HFFc6 (cell line): ENCODE measurements at regions not wholly inside any gene's neighbourhood (a gene's known extent, or its start where the extent isn't known, plus 50 kb on each side); places are given as distances from the start of the nearest gene placed in this dataset.

Source experiments
- DNase-seq: peaks from one replicate; pipeline ENCODE4 v3.0.0-alpha.2; 2018
- H3K27ac Mint-ChIP-seq: 2 replicates; pipeline ENCODE4 v1.8.0; 2020; ENCODE audit warnings: mild to moderate bottlenecking, mixed read lengths
- H3K27me3 Mint-ChIP-seq: 2 replicates; pipeline ENCODE4 v1.8.0; 2021; ENCODE audit warnings: mild to moderate bottlenecking, moderate library complexity, mixed read lengths; ENCODE audit not compliant: insufficient read depth
- H3K36me3 Mint-ChIP-seq: 2 replicates; pipeline ENCODE4 v1.8.0; 2021; ENCODE audit warnings: low read depth, mixed read lengths
- H3K4me1 Mint-ChIP-seq: 2 replicates; pipeline ENCODE4 v1.8.0; 2020; ENCODE audit warnings: low read depth, mixed read lengths
- H3K4me3 Mint-ChIP-seq: 2 replicates; pipeline ENCODE4 v1.8.0; 2020; ENCODE audit warnings: mild to moderate bottlenecking, moderate library complexity, mixed read lengths
- H3K9me3 Mint-ChIP-seq: 2 replicates; pipeline ENCODE4 v1.8.0; 2020; ENCODE audit warnings: mild to moderate bottlenecking, mixed read lengths
- TF ChIP-seq, protein P1 (sequence below): fragments of 200-600 bp; sonication (generic); IDR thresholded peaks from 2 replicates; pipeline ENCODE4 v1.5.0; 2021; ENCODE audit warnings: antibody characterized with exemption, mild to moderate bottlenecking

- no peaks in the 10 kb centered on the region for H3K4me1 Mint-ChIP-seq
- peaks cover 3% of the 10 kb centered on the region; the same call in 1 of the 2 replicates for H3K27me3 Mint-ChIP-seq
Measured at GRCh38 chr5:51096859-51097258, 286.4 kb upstream of the ISL1 start.

DNA sequence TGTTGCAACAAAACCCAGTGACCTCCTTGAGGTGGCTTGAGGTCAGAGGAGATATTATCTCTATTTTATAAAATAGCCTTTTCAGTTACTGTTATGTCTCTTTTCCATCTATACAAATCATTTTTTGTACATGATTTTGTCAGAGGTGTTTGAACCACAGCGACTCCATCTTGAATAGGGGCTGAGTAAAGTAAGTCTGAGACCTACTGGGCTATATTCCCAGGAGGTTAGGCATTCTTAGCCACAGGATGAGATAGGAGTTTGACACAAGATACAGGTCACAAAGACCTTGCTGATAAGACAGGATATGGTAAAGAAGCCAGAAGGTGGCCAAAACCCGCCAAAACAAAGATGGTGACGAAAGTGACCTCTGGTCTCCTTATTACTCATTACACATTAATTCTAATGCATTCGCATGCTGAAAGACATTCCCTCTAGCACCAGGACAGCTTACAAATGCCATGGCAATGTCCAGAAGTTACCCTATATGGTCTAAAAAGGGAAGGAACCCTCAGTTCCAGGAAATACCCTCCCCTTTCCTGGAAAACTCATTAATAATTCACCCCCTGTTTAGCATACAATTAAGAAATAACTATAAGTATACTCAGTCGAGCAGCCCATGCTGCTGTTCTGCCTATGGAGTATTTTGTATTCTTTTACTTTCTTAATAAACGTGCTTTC is 283.9 kb upstream of the ISL1 start:
- peaks cover 3% of the 10 kb centered on the region; the same call in 1 of the 2 replicates for H3K27me3 Mint-ChIP-seq
- no peaks in the 10 kb centered on the region for H3K36me3 Mint-ChIP-seq
- peaks cover 39% of the 10 kb centered on the region for H3K9me3 Mint-ChIP-seq
- no peak for DNase-seq
- TF ChIP-seq, protein P1, sequence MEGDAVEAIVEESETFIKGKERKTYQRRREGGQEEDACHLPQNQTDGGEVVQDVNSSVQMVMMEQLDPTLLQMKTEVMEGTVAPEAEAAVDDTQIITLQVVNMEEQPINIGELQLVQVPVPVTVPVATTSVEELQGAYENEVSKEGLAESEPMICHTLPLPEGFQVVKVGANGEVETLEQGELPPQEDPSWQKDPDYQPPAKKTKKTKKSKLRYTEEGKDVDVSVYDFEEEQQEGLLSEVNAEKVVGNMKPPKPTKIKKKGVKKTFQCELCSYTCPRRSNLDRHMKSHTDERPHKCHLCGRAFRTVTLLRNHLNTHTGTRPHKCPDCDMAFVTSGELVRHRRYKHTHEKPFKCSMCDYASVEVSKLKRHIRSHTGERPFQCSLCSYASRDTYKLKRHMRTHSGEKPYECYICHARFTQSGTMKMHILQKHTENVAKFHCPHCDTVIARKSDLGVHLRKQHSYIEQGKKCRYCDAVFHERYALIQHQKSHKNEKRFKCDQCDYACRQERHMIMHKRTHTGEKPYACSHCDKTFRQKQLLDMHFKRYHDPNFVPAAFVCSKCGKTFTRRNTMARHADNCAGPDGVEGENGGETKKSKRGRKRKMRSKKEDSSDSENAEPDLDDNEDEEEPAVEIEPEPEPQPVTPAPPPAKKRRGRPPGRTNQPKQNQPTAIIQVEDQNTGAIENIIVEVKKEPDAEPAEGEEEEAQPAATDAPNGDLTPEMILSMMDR = no peak
- no peaks in the 10 kb centered on the region for H3K4me1 Mint-ChIP-seq
- H3K27ac Mint-ChIP-seq = no peak overlapping the region
- no peak overlapping the region for H3K4me3 Mint-ChIP-seq

More at GRCh38 chr5:51096859-51097258, 286.4 kb upstream of the ISL1 start:
- TF ChIP-seq, protein P1 = no peak
- no peak overlapping the region for H3K27ac Mint-ChIP-seq
- H3K36me3 Mint-ChIP-seq = no peaks in the 10 kb centered on the region
- H3K4me3 Mint-ChIP-seq = no peak overlapping the region
- peaks cover 32% of the 10 kb centered on the region for H3K9me3 Mint-ChIP-seq
- no peak for DNase-seq

DNA sequence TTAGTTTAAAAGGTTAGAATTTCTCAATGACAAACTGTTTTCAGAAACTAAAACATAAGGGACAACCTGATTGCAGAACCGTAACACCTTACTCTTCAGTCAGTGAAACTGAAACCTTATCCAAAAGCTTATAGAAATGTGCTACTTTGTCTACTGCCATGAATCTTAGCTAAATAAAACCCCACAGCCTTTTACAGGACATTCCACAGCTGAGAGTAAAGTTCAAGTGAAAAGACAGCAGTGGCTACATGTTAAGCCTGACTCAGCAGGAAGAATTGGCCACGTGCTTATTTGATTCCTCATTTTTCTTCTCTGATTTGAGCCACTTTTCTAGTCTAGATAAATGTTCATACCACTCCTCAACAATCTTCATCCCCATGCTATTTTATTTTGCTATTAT is 278.7 kb upstream of the ISL1 start:
- H3K4me3 Mint-ChIP-seq = no peak overlapping the region
- DNase-seq = no peak
- H3K27ac Mint-ChIP-seq = no peak overlapping the region
- no peaks in the 10 kb centered on the region for H3K4me1 Mint-ChIP-seq
- peaks cover 3% of the 10 kb centered on the region; the same call in 1 of the 2 replicates for H3K27me3 Mint-ChIP-seq
- H3K9me3 Mint-ChIP-seq = peaks cover 34% of the 10 kb centered on the region
- H3K36me3 Mint-ChIP-seq = no peaks in the 10 kb centered on the region
- TF ChIP-seq, protein P1 = no peak

- no peak for DNase-seq
- peaks cover 26% of the 10 kb centered on the region for H3K9me3 Mint-ChIP-seq
- H3K4me3 Mint-ChIP-seq = no peak overlapping the region
- H3K36me3 Mint-ChIP-seq = no peaks in the 10 kb centered on the region
- TF ChIP-seq, protein P1 = no peak
- no peaks in the 10 kb centered on the region for H3K4me1 Mint-ChIP-seq
- no peak overlapping the region for H3K27ac Mint-ChIP-seq
- peaks cover 2% of the 10 kb centered on the region; the same call in 1 of the 2 replicates for H3K27me3 Mint-ChIP-seq
Measured at GRCh38 chr5:51109786-51110410, 273.4 kb upstream of the ISL1 start.

DNA sequence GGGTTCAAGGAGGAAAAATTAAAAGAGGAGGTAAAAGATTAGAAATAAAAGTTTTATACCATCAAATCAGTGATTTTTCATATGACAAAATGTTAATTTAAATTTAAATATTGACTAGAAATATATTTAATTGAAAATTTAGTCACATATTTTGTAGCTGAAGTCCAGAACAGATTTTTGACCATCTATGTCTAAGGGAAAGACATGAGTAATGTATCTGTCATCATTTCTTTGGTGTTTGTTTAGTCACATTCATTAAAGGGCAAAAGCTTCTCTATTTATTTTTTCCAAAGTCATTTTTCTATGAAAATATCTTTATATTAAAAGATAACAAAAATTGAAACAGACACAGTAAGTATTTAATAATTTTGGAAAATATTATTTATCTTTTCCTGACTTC is 252.0 kb upstream of the ISL1 start:
- Mint-ChIP-seq H3K27ac (no peak overlapping the region), H3K4me3 (no peak overlapping the region)

More for the DNA sequence above, 252.0 kb upstream of the ISL1 start:
- peaks cover 10% of the 10 kb centered on the region for H3K36me3 Mint-ChIP-seq
- DNase-seq = no peak
- H3K27me3 Mint-ChIP-seq = no peaks in the 10 kb centered on the region
- H3K9me3 Mint-ChIP-seq = peaks cover 48% of the 10 kb centered on the region
- TF ChIP-seq, protein P1 = no peak
- H3K4me1 Mint-ChIP-seq = no peaks in the 10 kb centered on the region
